Activated naive CD8-positive, alpha-beta T cell treated with anti-CD3 and anti-CD28 coated beads, Interleukin-2, amount 50 U/mL, for 16 hours (primary cell): ENCODE measurements at regions not wholly inside any gene's neighbourhood (a gene's known extent, or its start where the extent isn't known, plus 50 kb on each side); places are given as distances from the start of the nearest gene placed in this dataset.

Source experiments
- DNase-seq: peaks from one replicate; pipeline ENCODE4 v3.0.0-alpha.2; 2020; ENCODE audit warnings: low read depth, low spot score

DNA sequence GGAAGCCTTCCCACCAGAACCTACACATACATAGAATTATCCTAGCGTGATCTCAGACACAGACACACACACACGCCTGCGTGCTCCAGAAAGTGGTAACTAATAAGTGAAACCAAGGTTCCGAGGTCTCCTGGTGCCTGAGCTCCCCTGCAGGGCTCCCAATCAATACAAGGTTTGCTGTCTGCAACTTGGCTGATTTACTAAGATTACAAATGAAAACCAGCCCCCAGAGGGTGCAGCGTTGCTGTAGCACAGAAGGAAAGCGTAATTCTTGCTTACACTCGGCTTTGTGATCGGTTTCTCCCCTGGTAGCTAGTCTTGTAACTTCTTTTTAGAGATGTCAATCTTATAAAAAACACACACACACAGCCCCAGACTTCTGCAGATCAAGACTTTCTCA, 334.1 kb upstream of the XYLT1 start:
- DNase-seq, result no peak

DNA sequence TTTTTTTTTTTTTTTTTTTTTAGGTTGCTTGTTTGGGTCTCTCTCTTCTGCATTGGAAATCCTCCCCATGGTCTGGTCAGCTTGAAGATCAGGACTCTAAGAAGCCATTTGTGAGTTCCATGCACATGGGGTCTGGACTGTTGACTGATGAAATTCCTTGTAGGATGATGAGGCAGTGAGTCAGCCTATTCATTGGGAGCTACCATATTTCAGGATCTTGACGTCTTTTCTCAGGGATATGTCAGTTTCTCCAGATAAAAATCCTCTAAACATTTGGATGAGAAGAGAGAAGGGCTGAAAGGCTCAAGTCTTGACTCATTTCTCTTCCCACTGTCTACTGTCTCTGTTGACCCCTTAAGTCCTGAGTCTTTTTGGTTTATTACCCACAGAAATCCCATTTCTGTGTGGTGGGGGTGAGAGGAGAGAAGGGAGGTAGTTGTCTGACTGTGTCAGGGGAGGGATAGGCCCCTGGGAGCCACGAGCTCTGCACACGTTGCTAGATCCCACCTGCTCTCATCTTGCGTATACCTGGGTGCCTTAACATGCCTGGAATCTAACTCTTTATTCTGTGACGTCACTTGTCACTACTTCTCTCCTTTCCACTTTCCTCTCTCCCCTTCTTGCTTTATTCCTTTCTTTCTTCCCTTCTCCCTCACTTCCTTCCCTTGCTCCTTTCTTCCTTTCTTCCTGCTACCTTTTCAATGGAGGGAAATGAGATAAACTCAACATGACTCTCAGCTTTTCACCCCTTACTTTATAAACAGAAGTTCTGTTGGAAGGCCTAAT, 333.1 kb upstream of the XYLT1 start:
- no peak for DNase-seq

DNA sequence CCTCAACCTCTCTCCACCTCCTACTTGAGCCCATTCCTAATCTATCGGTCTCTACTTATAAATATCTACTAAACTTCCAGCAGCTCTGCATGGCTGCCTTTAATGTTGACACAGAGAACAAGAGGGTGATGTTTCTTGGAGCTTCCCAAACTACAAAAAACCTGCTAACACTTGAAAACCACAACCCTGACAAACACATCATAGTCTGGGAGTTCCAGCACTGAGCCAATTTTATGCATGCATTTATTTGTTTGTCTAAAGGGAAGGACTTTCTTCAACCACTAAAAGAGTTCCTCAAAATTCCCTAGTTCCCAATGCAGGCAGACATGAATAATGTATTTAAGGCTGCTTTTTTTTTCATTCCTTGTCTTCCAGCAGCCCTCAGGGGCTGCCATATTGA, 331.8 kb upstream of the XYLT1 start:
- no peak for DNase-seq

DNA sequence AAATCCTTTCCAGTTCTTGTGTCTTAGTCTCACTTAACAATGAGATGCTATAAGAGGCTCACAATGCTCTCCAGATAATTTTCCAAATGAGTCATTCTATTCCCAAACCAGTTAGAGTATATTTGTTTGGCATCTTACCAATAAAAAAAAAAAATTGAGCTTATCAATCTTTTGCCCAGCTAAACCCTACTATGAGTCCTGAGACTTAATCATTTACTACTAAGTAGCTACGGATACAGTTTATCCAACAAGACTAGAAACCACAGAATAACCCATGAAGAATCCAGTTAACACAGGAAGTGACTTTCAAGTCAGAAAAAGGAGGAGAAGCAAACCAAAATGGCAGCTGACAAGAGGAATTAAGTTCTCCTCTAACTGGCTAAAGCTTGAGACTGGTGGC, 330.3 kb upstream of the XYLT1 start:
- no peak for DNase-seq

DNA sequence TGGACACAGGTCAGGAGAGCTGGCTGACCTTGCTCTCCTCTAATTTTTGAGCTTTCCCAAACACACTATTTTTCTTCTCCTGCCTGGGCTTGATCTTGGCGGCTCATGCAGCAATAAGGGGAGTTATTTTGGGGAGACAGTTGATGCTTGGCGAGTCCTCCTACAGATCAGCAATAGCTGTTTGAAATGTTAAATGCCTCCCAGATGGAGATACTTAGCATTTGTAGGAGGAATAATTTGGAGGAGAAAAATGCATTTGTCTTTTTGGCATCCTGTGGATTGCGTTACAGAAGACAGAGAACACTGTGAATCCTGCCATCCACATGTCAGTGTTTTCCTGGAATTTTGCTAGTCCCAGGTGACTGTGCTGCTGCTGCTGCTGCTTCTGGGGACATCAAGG, 328.0 kb upstream of the XYLT1 start:
- DNase-seq, result no peak

DNA sequence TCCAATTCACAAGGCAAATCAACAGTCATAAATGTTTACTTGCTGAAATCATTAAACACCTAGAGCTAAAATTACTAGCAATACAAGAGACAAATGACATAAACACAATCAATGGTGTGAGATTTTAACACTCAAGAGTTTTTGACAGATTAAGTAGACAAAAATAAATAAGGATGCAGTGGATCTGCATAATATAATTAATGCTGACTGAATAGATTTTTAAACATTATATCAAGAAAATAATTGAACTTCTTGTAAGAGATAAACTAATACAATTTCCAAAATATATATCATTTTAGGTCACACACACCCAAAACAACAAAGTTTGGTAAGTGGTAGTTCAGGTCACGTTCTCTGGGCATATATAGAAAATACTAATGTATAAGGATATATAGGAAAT, 322.6 kb upstream of the XYLT1 start:
- no peak for DNase-seq

DNA sequence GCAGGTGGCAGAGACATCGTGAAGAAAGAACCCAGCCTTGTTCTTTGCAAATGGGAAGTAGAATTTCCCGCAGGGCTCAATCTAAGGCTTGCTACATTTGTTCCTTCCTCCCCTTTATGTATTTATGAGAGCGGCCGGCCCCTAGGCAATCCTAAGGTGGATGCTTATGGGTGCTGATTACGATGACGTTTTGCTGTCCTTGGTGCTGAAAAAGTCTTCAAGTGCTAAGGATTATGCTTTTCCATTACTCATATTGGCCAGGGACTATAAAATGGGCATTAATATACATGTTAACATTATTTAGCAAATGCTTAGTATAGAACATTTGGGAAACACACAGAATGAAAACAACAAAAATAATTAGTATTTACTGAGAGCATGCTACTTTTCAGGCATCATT, 313.3 kb upstream of the XYLT1 start:
- no peak for DNase-seq

DNA sequence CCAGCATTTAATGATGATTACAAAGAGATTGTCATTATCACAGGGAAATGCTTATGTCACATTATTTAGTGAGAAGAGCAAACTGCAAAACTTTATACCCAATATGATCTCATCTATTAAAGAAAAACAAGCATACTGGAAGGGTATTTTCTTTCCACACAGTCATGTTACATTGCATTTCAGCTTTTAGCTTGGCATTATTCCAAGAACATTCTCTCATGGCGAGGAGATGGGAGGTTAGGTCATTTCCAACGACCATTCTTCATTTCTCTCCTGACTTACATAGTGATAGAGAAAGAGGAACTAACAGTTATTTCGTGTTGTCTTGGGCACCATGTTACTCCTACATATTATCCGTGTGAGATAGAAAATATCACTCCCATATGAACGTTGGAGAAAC, 309.4 kb upstream of the XYLT1 start:
- DNase-seq, result no peak

DNA sequence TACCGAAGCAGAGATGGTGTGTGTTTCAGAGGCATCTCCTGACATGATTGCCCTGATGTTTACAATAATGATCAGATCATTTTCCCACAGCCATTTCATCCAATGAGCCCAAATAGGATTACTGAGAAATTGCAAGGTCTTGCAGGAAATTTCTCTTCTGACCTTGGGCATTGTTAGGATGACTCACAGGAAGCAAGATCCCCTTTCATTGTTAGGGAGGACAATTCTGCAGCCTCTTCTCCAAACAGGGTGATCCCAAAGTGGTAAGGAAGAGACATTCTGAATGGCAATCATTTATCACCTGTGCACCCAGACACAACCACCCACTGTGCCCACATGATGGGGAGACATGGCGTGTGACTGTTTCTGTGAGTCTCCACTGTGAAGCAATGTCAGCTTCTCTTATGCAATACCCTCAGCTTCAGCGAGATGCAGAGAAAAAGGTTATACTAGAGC, 306.7 kb upstream of the XYLT1 start:
- DNase-seq, result no peak

DNA sequence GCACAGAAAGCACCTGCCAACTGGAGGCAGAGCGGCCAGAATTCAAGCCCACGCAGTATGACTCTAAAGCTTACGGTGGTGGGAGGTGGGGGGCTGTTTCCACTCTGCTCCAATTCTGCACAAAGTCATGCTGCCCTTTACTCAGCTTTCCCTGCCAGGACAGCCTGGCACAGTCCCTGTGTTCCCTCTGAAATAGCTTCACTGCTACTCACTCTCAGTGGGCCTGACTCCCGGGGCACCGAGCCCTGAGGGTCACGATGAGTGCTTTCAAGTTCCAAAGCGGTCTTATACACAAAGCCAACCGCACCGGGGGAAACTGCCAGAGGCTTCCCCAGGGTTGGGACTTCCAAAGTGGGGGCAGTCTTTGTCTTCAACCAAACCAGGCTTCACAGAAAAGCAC, 306.1 kb upstream of the XYLT1 start:
- no peak for DNase-seq

DNA sequence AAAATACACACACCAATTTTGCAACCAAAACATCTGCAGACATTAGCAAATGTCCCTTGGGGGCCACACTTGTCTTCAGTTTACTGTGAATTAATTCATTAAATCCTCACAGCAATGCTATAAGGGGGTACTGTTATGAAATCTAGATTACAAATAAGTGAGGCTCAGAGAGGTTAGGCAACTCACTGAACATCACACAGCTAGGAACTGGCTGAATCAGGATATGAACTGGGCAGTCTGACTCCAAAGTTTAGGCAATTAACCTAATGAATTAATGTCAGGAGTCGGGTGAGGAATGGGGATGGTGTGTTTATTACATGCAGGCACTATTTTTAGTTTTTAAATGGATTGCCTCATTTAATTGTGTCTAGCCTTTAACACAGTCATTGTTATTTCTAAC, 305.7 kb upstream of the XYLT1 start:
- no peak for DNase-seq

DNA sequence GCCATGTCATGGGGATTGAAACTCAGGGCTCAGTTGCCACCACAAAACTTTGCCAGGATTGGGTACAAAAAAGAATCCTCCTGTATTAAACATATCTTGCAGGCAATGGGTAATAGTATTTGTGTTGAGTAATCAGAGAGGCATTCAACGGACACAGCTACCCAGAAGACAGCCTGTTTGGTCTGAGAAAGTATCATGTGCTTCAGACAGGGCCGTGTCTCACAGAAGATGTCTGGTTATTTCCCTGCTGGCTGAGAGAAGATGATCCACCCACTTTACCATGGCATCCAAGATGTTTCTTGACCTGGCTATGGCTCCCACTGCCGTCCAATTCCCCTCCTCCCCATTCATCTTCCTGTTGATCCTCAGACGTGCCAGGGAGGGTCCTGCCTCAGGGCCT, 304.3 kb upstream of the XYLT1 start:
- no peak for DNase-seq

DNA sequence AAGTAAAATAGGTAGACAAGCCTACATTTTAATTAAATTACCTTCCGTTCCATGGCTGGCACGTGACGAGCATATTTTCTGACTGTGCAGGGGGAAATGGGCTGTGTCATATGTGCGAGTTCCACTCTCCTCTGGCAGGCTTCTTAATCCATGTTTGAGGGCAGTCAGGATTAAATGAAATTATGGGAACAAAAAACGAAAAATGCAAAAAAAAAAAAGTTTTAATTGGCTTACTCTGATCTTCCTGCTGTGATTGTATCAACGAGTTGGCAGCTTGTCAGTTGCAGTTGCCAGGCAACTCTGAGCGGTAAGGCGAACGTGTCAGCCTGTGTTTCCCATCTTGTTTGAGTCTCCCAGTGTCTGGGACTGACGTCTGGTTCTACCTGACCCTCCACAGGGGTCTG, 302.9 kb upstream of the XYLT1 start:
- no peak for DNase-seq

DNA sequence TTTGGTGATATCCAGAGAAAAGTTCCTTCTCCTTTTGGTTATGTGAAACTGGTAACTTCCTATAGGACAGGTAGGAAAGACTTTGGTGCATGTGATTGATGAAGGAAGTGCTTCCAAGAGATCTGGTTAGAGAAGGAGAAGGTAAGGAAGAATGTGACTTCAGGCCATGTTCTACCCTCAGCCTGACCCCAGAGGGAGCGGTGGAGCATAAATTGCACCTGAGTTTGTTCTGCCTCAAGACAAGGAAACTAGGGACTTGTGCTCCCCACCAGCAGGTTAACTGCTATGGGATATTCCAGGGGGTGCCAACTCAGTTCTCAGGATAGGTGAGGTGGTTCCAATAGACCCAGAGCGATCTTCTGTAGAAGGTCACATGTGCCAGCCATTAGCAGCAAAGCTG, 299.3 kb upstream of the XYLT1 start:
- DNase-seq, result no peak

DNA sequence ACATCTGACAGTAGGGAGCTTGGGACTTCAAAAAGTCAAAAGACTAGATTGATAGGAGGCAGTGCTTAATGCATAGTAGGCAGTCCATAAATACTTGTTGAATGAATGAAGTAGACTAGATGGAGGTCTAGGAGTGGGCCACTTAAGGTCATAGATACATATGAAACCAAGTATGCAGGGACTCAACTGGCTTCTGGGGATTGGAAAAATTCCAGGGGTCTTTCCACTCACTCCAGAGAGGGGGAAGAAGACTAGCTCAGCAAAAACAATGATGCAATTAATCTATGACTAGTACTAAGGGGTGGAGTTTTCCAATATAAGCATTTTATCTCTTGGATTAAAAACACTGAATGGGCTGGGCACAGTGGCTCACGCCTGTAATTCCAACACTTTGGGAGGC, 298.3 kb upstream of the XYLT1 start:
- DNase-seq, result no peak

DNA sequence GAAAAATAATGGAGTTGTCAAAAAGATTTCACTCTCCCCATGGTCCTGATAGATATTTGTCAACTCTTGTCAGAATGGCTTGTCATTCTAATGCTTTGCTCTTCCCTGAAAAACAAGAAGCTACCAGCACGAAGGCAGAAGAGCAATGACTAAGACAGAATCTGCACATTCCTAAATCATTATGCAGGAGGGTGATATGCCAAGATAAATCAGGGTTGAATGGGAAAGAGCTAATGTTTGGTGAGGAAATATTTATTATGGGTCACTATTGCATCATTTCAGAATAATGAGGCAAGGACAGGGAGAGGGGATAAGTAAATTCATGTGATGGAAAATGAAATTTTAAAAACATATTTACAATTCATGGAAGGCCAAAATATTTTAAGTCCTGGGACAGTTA, 297.5 kb upstream of the XYLT1 start:
- no peak for DNase-seq

DNA sequence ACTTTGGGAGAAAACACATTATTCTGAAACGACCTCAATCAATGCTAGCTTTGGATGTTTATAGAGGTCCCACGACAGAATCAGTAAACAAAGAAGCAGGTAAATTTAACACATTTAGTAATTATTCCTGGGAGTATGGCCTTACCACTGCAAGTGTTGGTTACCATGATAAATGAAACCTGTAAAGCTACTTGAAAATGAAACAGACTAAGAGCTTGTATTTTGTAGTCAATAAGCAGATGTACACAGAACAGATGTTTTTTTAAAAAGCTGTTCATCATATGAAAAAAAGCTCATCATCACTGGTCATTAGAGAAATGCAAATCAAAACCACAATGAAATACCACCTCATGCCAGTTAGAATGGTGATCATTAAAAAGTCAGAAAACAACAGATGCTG, 295.3 kb upstream of the XYLT1 start:
- no peak for DNase-seq

DNA sequence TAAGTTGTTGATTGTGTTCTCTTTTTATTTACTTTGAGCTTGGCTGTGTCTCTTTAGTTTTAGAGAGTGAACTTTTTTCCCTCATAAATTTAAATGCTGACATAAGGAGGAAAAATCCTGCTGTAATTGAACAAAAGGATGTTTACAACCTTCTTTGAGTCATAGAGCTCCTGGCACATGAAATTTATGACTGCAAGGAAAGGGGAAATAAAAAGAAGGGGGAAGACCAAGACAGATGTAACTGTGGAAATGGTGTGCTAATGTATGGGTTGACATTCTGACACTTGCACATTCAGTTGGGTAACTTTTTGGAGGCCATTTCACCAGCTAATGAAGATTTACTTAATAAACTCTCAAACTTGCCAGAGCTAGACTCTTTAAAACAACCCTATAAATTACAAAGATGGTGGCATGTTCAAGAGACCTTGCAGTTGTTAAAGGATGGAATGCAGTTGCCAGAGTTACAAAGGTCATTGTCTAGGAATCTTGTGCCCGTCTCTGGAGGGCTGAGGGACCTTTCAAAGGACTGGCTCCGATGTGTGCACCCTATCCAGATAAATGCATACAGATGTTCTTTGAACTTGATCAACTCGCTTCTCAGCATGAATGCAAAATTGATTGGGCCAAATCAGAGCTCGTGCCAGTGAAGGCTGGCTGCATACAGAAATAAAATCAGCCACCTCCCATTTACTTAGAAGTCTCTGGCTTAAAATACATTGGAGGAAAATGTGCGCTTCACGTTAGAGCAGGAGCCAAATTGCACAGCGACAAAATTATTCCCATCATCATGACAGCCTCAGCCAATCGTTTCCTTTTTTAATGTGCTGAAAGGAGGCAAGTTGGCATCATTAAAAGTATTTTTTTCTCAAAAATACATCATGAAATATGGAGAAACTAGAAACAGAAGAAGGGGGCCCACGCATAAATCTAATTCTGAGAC, 289.0 kb upstream of the XYLT1 start:
- no peak for DNase-seq

DNA sequence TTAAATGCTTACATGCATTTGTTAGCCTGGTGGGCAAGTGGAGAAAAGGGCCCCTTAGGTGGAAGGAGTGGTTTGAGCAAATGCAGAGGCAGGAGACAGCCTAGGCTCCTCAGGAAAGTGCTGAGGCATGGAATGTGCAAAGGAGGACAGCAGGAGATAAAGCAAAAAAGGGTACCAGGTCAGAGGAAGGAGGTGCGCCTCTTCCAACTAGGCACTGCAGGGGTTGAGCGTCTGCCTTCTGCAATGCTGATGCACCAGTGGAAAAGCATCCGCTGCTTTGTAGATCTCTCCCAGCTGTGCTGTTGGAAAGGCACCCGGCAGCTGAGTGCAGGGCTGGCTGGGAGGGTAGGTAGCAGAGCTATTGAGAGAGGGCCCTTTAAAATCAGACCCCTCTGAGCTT, 287.0 kb upstream of the XYLT1 start:
- DNase-seq, result no peak

DNA sequence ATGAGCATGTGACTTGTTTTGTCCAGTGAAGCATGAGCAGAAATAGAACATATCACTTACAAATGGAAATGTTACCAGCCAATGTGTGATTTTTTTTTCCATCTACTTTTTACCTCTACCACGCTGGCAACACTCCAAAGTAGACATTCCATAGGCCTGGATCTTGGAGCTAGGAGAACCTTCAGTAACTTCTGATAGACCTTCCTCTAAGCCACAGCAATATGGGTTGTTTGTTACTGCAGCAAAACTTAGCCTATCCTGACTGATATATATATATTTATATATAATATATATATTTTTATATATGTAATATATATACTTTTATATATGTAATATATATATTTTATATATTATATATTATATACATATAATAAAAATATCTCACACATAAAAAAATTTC, 284.4 kb upstream of the XYLT1 start:
- DNase-seq, result no peak

DNA sequence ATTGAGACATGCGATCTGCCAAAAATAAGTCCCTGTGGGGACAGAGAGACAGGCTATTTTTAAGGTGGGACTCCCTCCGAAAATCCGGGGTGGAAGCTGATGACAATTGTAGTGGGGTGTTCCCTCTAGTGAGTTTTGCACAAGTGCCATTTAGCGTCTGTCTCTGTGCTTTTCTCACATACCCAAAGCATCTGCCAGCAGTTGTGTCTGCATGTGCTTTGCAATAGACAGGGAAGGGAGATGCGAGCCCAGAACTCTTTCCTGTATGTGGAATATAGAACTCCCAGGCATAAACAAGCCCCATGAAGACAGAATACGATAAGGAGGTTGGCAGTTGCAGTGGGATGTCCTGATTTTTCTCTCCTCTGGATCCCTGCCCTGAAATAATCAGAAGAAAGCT, 282.7 kb upstream of the XYLT1 start:
- no peak for DNase-seq

DNA sequence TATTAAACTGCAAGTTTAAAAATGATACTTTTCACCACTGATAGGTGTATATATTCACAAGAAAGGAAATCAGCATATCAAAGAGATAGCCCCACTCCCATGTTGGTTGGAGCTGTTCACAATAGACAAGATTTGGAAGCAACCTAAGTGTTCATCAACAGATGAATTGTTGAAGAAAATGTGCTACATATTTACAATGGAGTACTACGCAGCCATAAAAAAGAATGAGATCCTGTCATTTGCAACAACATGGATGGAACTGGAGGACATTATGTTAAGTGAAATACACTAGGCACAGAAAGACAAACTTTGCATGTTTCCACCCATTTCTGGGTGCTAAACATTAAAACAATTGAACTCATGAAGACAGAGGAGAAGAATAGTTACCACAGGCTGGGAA, 278.9 kb upstream of the XYLT1 start:
- no peak for DNase-seq
